WTC11 (cell line): ENCODE measurements at regions not wholly inside any gene's neighbourhood (a gene's known extent, or its start where the extent isn't known, plus 50 kb on each side); places are given as distances from the start of the nearest gene placed in this dataset.

ENCODE experiments used
- ATAC-seq: fragments of 200-7000 bp; cut with Tn5 transposase; 2 replicates; pipeline ENCODE4 v1.10.0; 2021; ENCODE audit warnings: mild to moderate bottlenecking, moderate library complexity
- CTCF ChIA-PET: fragments of 300-600 bp; sonication (Branson Sonifier 250); formaldehyde crosslinking; loops from one replicate; lab custom pipeline; 2021; ENCODE audit warnings: antibody characterized with exemption; lab: Charles Lee
- POLR2A ChIA-PET: fragments of 350-600 bp; sonication (Branson Sonifier 250); formaldehyde crosslinking; loops from one replicate; lab custom pipeline; 2021; ENCODE audit warnings: antibody characterized with exemption; lab: Charles Lee
- DNase-seq: peaks from one replicate; pipeline ENCODE4 v3.0.0; 2021; ENCODE audit warnings: low spot score
- H3K27ac Mint-ChIP-seq: 2 replicates; pipeline ENCODE4 v1.8.0; 2021; ENCODE audit warnings: mixed read lengths
- H3K27me3 Mint-ChIP-seq: 2 replicates; pipeline ENCODE4 v1.8.0; 2021; ENCODE audit warnings: low read depth, mild to moderate bottlenecking, moderate library complexity, mixed read lengths
- H3K36me3 Mint-ChIP-seq: 2 replicates; pipeline ENCODE4 v1.8.0; 2021; ENCODE audit warnings: mixed read lengths
- H3K4me1 Mint-ChIP-seq: 2 replicates; pipeline ENCODE4 v1.8.0; 2022; ENCODE audit warnings: mixed read lengths
- H3K4me3 Mint-ChIP-seq: 2 replicates; pipeline ENCODE4 v1.8.0; 2021; ENCODE audit warnings: mild to moderate bottlenecking, moderate library complexity, mixed read lengths
- H3K9me3 Mint-ChIP-seq: 2 replicates; pipeline ENCODE4 v1.8.0; 2021; ENCODE audit warnings: mixed read lengths
- CREB1 ChIP-seq: sonication (generic); formaldehyde crosslinking; IDR thresholded peaks from 2 replicates; pipeline ENCODE4 v1.8.0; 2023; ENCODE audit warnings: mild to moderate bottlenecking, missing genetic modification reagents
- ETV6 ChIP-seq: sonication (generic); formaldehyde crosslinking; IDR thresholded peaks from 2 replicates; pipeline ENCODE4 v1.8.1; 2022; ENCODE audit warnings: mild to moderate bottlenecking, missing genetic modification reagents
- FOXK1 ChIP-seq: sonication (generic); formaldehyde crosslinking; IDR thresholded peaks from 2 replicates; pipeline ENCODE4 v1.8.0; 2022; ENCODE audit warnings: mild to moderate bottlenecking, moderate library complexity, missing genetic modification reagents
- GABPB1 ChIP-seq: sonication (generic); formaldehyde crosslinking; IDR thresholded peaks from 2 replicates; pipeline ENCODE4 v1.8.1; 2023; ENCODE audit warnings: mild to moderate bottlenecking, missing genetic modification reagents
- JAZF1 ChIP-seq: fragments of 250-450 bp; sonication (Bioruptor Pico); IDR thresholded peaks from 2 replicates; pipeline ENCODE4 v1.9.0; 2021; ENCODE audit warnings: moderate library complexity, mild to moderate bottlenecking, inconsistent platforms
- MXD4 ChIP-seq: fragments of 250-450 bp; sonication (Bioruptor Pico); IDR thresholded peaks from 2 replicates; pipeline ENCODE4 v1.8.0; 2021; ENCODE audit warnings: mild to moderate bottlenecking, moderate library complexity, borderline replicate concordance
- OVOL2 ChIP-seq: fragments of 250-450 bp; sonication (Bioruptor Pico); IDR thresholded peaks from 2 replicates; pipeline ENCODE4 v1.9.0; 2021; ENCODE audit warnings: mild to moderate bottlenecking, borderline replicate concordance
- RORB ChIP-seq: fragments of 250-450 bp; sonication (Bioruptor Pico); IDR thresholded peaks from 2 replicates; pipeline ENCODE4 v1.9.0; 2021; ENCODE audit warnings: mild to moderate bottlenecking
- SMAD4 ChIP-seq: sonication (generic); formaldehyde crosslinking; IDR thresholded peaks from 2 replicates; pipeline ENCODE4 v1.8.0; 2022; ENCODE audit warnings: mild to moderate bottlenecking, missing genetic modification reagents
- SP1 ChIP-seq: sonication (generic); formaldehyde crosslinking; conservative IDR thresholded peaks from 2 replicates; pipeline ENCODE4 v1.8.1; 2022; ENCODE audit warnings: missing genetic modification reagents
- TCF7 ChIP-seq: sonication (generic); formaldehyde crosslinking; IDR thresholded peaks from 2 replicates; pipeline ENCODE4 v1.8.0; 2022; ENCODE audit warnings: mild to moderate bottlenecking, low read depth, missing genetic modification reagents, moderate library complexity
- TP53 ChIP-seq: sonication (generic); formaldehyde crosslinking; IDR thresholded peaks from 2 replicates; pipeline ENCODE4 v1.8.1; 2023; ENCODE audit warnings: mild to moderate bottlenecking, missing genetic modification reagents
- ZNF121 ChIP-seq: sonication (generic); formaldehyde crosslinking; IDR thresholded peaks from 2 replicates; pipeline ENCODE4 v1.8.0; 2023; ENCODE audit warnings: missing genetic modification reagents
- ZNF219 ChIP-seq: sonication (generic); formaldehyde crosslinking; IDR thresholded peaks from 2 replicates; pipeline ENCODE4 v1.8.0; 2023; ENCODE audit warnings: missing genetic modification reagents, mild to moderate bottlenecking, borderline replicate concordance
- TF ChIP-seq, protein P1 (sequence below): fragments of 250-450 bp; sonication (Bioruptor Pico); IDR thresholded peaks from 2 replicates; pipeline ENCODE4 v1.9.0; 2021; ENCODE audit warnings: mild to moderate bottlenecking
- TF ChIP-seq, protein P2 (sequence below): sonication (generic); formaldehyde crosslinking; IDR thresholded peaks from 2 replicates; pipeline ENCODE4 v1.8.1; 2023; ENCODE audit warnings: mild to moderate bottlenecking, missing genetic modification reagents, moderate library complexity
- TF ChIP-seq, protein P3 (sequence below): sonication (generic); formaldehyde crosslinking; IDR thresholded peaks from 2 replicates; pipeline ENCODE4 v1.8.1; 2022; ENCODE audit warnings: mild to moderate bottlenecking, missing genetic modification reagents, moderate library complexity, borderline replicate concordance
- TF ChIP-seq, protein P4 (sequence below): fragments of 250-450 bp; sonication (Bioruptor Pico); IDR thresholded peaks from 2 replicates; pipeline ENCODE4 v1.9.0; 2021; ENCODE audit warnings: mild to moderate bottlenecking
- TF ChIP-seq, protein P5 (sequence below): sonication (generic); formaldehyde crosslinking; IDR thresholded peaks from 2 replicates; pipeline ENCODE4 v1.8.1; 2023; ENCODE audit warnings: mild to moderate bottlenecking, moderate library complexity, missing genetic modification reagents
- TF ChIP-seq, protein P6 (sequence below): sonication (generic); formaldehyde crosslinking; IDR thresholded peaks from 2 replicates; pipeline ENCODE4 v1.8.0; 2022; ENCODE audit warnings: mild to moderate bottlenecking, missing genetic modification reagents
- TF ChIP-seq, protein P7 (sequence below): sonication (generic); formaldehyde crosslinking; IDR thresholded peaks from 2 replicates; pipeline ENCODE4 v1.8.0; 2022; ENCODE audit warnings: missing genetic modification reagents
- TF ChIP-seq, protein P8 (sequence below): sonication (generic); formaldehyde crosslinking; IDR thresholded peaks from 2 replicates; pipeline ENCODE4 v1.8.0; 2023; ENCODE audit warnings: missing genetic modification reagents
- TF ChIP-seq, protein P9 (sequence below): sonication (generic); formaldehyde crosslinking; IDR thresholded peaks from 2 replicates; pipeline ENCODE4 v1.8.1; 2022; ENCODE audit warnings: mild to moderate bottlenecking, moderate library complexity, missing genetic modification reagents

DNA sequence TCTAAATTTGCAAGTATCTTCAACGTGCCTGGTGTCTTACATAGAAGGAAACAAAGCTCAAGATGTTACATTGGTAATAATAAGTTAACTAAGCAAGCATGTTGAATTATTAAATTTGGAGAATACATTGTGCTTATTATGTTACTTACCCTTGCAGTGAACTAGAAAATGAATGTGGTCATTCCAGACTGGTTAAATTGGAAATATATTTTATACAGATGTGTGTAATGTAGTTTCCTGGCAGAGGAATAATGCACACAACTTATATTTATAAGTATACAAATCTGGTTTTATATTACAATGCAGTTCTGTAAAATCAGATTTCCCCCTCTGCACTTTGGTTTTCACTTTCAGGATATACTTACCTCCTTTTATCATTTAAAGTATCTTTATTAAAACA is 159.9 kb upstream of the SLIT2 start:
- peaks cover 3% of the 10 kb centered on the region; the same call in 1 of the 2 replicates for H3K9me3 Mint-ChIP-seq
- no peak overlapping the region for H3K27ac Mint-ChIP-seq
- TF ChIP-seq TCF7 (no peak), SP1 (no peak), MXD4 (CRISPR knock-in tag) (no peak), FOXK1 (CRISPR knock-in tag) (no peak), ZNF121 (CRISPR knock-in tag) (no peak), CREB1 (CRISPR knock-in tag) (no peak), GABPB1 (no peak), RORB (CRISPR knock-in tag) (no peak)
- TF ChIP-seq, protein P1, sequence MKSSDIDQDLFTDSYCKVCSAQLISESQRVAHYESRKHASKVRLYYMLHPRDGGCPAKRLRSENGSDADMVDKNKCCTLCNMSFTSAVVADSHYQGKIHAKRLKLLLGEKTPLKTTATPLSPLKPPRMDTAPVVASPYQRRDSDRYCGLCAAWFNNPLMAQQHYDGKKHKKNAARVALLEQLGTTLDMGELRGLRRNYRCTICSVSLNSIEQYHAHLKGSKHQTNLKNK (CRISPR knock-in tag) = no peak
- TF ChIP-seq, protein P2, sequence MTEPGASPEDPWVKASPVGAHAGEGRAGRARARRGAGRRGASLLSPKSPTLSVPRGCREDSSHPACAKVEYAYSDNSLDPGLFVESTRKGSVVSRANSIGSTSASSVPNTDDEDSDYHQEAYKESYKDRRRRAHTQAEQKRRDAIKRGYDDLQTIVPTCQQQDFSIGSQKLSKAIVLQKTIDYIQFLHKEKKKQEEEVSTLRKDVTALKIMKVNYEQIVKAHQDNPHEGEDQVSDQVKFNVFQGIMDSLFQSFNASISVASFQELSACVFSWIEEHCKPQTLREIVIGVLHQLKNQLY (CRISPR knock-in tag) = no peak
- TF ChIP-seq, protein P3, sequence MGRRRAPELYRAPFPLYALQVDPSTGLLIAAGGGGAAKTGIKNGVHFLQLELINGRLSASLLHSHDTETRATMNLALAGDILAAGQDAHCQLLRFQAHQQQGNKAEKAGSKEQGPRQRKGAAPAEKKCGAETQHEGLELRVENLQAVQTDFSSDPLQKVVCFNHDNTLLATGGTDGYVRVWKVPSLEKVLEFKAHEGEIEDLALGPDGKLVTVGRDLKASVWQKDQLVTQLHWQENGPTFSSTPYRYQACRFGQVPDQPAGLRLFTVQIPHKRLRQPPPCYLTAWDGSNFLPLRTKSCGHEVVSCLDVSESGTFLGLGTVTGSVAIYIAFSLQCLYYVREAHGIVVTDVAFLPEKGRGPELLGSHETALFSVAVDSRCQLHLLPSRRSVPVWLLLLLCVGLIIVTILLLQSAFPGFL (CRISPR knock-in tag) = no peak
- TF ChIP-seq, protein P4, sequence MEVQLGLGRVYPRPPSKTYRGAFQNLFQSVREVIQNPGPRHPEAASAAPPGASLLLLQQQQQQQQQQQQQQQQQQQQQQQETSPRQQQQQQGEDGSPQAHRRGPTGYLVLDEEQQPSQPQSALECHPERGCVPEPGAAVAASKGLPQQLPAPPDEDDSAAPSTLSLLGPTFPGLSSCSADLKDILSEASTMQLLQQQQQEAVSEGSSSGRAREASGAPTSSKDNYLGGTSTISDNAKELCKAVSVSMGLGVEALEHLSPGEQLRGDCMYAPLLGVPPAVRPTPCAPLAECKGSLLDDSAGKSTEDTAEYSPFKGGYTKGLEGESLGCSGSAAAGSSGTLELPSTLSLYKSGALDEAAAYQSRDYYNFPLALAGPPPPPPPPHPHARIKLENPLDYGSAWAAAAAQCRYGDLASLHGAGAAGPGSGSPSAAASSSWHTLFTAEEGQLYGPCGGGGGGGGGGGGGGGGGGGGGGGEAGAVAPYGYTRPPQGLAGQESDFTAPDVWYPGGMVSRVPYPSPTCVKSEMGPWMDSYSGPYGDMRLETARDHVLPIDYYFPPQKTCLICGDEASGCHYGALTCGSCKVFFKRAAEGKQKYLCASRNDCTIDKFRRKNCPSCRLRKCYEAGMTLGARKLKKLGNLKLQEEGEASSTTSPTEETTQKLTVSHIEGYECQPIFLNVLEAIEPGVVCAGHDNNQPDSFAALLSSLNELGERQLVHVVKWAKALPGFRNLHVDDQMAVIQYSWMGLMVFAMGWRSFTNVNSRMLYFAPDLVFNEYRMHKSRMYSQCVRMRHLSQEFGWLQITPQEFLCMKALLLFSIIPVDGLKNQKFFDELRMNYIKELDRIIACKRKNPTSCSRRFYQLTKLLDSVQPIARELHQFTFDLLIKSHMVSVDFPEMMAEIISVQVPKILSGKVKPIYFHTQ (CRISPR knock-in tag) = no peak
- TF ChIP-seq, protein P5, sequence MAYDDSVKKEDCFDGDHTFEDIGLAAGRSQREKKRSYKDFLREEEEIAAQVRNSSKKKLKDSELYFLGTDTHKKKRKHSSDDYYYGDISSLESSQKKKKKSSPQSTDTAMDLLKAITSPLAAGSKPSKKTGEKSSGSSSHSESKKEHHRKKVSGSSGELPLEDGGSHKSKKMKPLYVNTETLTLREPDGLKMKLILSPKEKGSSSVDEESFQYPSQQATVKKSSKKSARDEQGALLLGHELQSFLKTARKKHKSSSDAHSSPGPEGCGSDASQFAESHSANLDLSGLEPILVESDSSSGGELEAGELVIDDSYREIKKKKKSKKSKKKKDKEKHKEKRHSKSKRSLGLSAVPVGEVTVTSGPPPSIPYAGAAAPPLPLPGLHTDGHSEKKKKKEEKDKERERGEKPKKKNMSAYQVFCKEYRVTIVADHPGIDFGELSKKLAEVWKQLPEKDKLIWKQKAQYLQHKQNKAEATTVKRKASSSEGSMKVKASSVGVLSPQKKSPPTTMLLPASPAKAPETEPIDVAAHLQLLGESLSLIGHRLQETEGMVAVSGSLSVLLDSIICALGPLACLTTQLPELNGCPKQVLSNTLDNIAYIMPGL = no peak
- TF ChIP-seq, protein P6, sequence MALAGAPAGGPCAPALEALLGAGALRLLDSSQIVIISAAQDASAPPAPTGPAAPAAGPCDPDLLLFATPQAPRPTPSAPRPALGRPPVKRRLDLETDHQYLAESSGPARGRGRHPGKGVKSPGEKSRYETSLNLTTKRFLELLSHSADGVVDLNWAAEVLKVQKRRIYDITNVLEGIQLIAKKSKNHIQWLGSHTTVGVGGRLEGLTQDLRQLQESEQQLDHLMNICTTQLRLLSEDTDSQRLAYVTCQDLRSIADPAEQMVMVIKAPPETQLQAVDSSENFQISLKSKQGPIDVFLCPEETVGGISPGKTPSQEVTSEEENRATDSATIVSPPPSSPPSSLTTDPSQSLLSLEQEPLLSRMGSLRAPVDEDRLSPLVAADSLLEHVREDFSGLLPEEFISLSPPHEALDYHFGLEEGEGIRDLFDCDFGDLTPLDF = no peak
- H3K4me3 Mint-ChIP-seq = no peak overlapping the region
- no peaks in the 10 kb centered on the region for H3K4me1 Mint-ChIP-seq
- no peaks in the 10 kb centered on the region for H3K36me3 Mint-ChIP-seq
- DNase-seq (no peak), ATAC-seq (no peak)
- ChIA-PET POLR2A (no interaction called here), CTCF (no interaction called here)
- H3K27me3 Mint-ChIP-seq = no peaks in the 10 kb centered on the region

DNA sequence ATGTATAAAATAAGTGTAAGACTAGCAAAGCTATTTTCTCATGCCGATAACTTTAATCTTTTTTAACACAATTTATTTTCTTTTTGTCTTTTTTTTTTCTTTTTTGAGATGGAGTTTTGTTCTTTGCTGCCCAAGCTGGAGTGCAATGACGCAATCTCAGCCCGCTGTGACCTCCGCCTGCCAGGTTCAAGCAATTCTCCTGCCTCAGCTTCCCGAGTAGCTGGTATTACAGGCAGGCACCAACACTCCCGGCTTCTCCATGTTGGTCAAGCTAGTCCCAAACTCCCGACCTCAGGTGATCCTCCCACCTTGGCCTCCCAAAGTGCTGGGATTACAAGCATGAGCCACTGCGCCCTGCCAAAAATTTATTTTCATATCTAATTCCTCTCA is 164.2 kb upstream of the SLIT2 start:
- H3K27me3 Mint-ChIP-seq = no peaks in the 10 kb centered on the region
- TF ChIP-seq ETV6 (CRISPR knock-in tag) = no peak
- no peak for TF ChIP-seq GABPB1
- TF ChIP-seq TP53 (CRISPR knock-in tag) = no peak
- TF ChIP-seq, protein P1 (CRISPR knock-in tag) = no peak
- TF ChIP-seq SMAD4 = no peak
- TF ChIP-seq OVOL2 (CRISPR knock-in tag) = no peak
- TF ChIP-seq, protein P7, sequence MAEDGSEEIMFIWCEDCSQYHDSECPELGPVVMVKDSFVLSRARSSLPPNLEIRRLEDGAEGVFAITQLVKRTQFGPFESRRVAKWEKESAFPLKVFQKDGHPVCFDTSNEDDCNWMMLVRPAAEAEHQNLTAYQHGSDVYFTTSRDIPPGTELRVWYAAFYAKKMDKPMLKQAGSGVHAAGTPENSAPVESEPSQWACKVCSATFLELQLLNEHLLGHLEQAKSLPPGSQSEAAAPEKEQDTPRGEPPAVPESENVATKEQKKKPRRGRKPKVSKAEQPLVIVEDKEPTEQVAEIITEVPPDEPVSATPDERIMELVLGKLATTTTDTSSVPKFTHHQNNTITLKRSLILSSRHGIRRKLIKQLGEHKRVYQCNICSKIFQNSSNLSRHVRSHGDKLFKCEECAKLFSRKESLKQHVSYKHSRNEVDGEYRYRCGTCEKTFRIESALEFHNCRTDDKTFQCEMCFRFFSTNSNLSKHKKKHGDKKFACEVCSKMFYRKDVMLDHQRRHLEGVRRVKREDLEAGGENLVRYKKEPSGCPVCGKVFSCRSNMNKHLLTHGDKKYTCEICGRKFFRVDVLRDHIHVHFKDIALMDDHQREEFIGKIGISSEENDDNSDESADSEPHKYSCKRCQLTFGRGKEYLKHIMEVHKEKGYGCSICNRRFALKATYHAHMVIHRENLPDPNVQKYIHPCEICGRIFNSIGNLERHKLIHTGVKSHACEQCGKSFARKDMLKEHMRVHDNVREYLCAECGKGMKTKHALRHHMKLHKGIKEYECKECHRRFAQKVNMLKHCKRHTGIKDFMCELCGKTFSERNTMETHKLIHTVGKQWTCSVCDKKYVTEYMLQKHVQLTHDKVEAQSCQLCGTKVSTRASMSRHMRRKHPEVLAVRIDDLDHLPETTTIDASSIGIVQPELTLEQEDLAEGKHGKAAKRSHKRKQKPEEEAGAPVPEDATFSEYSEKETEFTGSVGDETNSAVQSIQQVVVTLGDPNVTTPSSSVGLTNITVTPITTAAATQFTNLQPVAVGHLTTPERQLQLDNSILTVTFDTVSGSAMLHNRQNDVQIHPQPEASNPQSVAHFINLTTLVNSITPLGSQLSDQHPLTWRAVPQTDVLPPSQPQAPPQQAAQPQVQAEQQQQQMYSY = no peak
- TF ChIP-seq, protein P8, sequence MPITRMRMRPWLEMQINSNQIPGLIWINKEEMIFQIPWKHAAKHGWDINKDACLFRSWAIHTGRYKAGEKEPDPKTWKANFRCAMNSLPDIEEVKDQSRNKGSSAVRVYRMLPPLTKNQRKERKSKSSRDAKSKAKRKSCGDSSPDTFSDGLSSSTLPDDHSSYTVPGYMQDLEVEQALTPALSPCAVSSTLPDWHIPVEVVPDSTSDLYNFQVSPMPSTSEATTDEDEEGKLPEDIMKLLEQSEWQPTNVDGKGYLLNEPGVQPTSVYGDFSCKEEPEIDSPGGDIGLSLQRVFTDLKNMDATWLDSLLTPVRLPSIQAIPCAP (CRISPR knock-in tag) = no peak
- TF ChIP-seq JAZF1 (CRISPR knock-in tag) = no peak
- TF ChIP-seq ZNF219 (CRISPR knock-in tag) = no peak
- TF ChIP-seq, protein P9, sequence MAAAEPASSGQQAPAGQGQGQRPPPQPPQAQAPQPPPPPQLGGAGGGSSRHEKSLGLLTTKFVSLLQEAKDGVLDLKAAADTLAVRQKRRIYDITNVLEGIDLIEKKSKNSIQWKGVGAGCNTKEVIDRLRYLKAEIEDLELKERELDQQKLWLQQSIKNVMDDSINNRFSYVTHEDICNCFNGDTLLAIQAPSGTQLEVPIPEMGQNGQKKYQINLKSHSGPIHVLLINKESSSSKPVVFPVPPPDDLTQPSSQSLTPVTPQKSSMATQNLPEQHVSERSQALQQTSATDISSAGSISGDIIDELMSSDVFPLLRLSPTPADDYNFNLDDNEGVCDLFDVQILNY = no peak

More for the DNA sequence above, 164.2 kb upstream of the SLIT2 start:
- Mint-ChIP-seq H3K36me3 (no peaks in the 10 kb centered on the region), H3K4me3 (no peak overlapping the region), H3K9me3 (no peaks in the 10 kb centered on the region), H3K27ac (no peak overlapping the region), H3K4me1 (no peaks in the 10 kb centered on the region)
- no peak for DNase-seq
- no peak for ATAC-seq
- CTCF ChIA-PET = no interaction called here
- POLR2A ChIA-PET = no interaction called here
